ENCODE measurements at regions not wholly inside any gene's neighbourhood (a gene's known extent, or its start where the extent isn't known, plus 50 kb on each side); places are given as distances from the start of the nearest gene placed in this dataset.

DNA sequence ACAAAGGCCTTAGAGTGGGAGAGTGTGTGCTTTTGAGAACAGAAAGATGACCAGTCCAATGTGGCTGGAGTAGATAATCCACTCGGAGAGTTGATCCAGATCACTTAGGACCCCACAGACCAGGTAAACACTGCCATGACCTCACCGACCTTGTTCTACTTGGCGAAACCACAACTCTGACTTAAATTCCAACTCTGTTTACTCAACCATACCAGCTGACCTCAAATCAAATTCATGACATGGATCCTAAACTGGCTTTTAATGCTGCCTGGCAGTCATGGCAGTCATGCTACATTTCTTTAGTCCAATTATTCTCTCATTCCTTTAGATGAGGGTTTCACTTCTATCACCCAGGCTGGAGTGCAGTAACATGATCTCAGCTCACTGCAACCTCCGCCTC lies 347.1 kb upstream of the FAM98A start:
- TF ChIP-seq, protein P1, sequence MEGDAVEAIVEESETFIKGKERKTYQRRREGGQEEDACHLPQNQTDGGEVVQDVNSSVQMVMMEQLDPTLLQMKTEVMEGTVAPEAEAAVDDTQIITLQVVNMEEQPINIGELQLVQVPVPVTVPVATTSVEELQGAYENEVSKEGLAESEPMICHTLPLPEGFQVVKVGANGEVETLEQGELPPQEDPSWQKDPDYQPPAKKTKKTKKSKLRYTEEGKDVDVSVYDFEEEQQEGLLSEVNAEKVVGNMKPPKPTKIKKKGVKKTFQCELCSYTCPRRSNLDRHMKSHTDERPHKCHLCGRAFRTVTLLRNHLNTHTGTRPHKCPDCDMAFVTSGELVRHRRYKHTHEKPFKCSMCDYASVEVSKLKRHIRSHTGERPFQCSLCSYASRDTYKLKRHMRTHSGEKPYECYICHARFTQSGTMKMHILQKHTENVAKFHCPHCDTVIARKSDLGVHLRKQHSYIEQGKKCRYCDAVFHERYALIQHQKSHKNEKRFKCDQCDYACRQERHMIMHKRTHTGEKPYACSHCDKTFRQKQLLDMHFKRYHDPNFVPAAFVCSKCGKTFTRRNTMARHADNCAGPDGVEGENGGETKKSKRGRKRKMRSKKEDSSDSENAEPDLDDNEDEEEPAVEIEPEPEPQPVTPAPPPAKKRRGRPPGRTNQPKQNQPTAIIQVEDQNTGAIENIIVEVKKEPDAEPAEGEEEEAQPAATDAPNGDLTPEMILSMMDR (IDR thresholded peaks at IDR 0.05): no peak
- no peak for TF ChIP-seq POLR2A (IDR thresholded peaks at IDR 0.05)
